ENCODE measurements at regions not wholly inside any gene's neighbourhood (a gene's known extent, or its start where the extent isn't known, plus 50 kb on each side); places are given as distances from the start of the nearest gene placed in this dataset.

DNA sequence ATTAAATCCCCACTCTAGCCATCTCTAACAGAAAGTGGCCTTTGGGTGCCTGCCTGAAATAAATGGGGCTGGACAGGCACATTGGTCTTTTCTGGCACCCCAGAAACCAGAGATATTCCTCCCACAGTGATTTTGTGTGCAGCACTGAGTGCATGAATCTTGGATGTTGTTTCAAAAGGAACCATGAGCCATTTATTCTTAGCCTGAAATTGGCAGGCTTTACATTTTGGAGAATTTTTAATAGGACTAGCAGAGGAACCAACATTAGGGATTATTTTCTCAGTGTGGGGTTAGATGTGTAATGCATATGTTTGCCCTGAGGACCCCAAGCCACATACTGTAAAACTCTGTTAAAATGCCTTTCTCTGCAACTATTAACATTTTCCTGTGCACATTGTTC, 451.3 kb downstream of the NFIB start:
- TF ChIP-seq, protein P1, sequence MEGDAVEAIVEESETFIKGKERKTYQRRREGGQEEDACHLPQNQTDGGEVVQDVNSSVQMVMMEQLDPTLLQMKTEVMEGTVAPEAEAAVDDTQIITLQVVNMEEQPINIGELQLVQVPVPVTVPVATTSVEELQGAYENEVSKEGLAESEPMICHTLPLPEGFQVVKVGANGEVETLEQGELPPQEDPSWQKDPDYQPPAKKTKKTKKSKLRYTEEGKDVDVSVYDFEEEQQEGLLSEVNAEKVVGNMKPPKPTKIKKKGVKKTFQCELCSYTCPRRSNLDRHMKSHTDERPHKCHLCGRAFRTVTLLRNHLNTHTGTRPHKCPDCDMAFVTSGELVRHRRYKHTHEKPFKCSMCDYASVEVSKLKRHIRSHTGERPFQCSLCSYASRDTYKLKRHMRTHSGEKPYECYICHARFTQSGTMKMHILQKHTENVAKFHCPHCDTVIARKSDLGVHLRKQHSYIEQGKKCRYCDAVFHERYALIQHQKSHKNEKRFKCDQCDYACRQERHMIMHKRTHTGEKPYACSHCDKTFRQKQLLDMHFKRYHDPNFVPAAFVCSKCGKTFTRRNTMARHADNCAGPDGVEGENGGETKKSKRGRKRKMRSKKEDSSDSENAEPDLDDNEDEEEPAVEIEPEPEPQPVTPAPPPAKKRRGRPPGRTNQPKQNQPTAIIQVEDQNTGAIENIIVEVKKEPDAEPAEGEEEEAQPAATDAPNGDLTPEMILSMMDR (IDR thresholded peaks at IDR 0.05), result no peak
- TF ChIP-seq POLR2A (IDR thresholded peaks at IDR 0.05), result no peak

Data from uterus (tissue), 2 donors.